GM12878 (cell line): ENCODE measurements at regions not wholly inside any gene's neighbourhood (a gene's known extent, or its start where the extent isn't known, plus 50 kb on each side); places are given as distances from the start of the nearest gene placed in this dataset.

ENCODE experiments used
- ATAC-seq: fragments of 200-7000 bp; cut with Tn5 transposase; 3 replicates; pipeline ENCODE4 v1.9.1; 2020; ENCODE audit warnings: mild to moderate bottlenecking, moderate library complexity
- BruUV-seq: library from RNA; stranded (reverse); fragments of 400-500 nt; replicated peaks from 2 replicates; lab custom pipeline; 2021; lab: Mats Ljungman, UMichigan
- CTCF ChIA-PET: fragments of 300-600 bp; sonication (Branson Sonifier 250); formaldehyde crosslinking; extraction: SDS; loops from one replicate; lab custom pipeline; 2021; ENCODE audit warnings: inconsistent platforms; lab: Yijun Ruan, JAX
- POLR2A ChIA-PET: fragments of 350-600 bp; formaldehyde crosslinking; extraction: SDS; loops from one replicate; lab custom pipeline; 2021; ENCODE audit warnings: inconsistent platforms; lab: Charles Lee
- RAD21 ChIA-PET: fragments of 300-600 bp; sonication (Branson Sonifier 250); formaldehyde crosslinking; loops from one replicate; lab custom pipeline; 2023; ENCODE audit warnings: antibody characterized with exemption; ENCODE audit not compliant: unreplicated experiment; lab: Charles Lee
- SMC1A ChIA-PET: fragments of 300-600 bp; sonication (Branson Sonifier 250); formaldehyde crosslinking; loops from one replicate; lab custom pipeline; 2023; ENCODE audit not compliant: unreplicated experiment, uncharacterized antibody; lab: Charles Lee
- DNase-seq: peaks from one replicate; pipeline ENCODE4 v3.0.0-alpha.2; 2011; ENCODE audit warnings: low read depth, low spot score
- FAIRE-seq: peaks from 3 replicates; lab custom pipeline; 2011; peaks lifted over from hg19 to GRCh38; lab: Jason Lieb, UNC
- H2AFZ ChIP-seq: 2 replicates; pipeline ENCODE4 v1.6.0; 2011; ENCODE audit warnings: low read depth, low read length, control low read depth; ENCODE audit not compliant: control insufficient read depth
- H3K27ac ChIP-seq: 2 replicates; pipeline ENCODE4 v1.5.1; 2011; ENCODE audit warnings: control low read depth; ENCODE audit not compliant: control insufficient read depth, insufficient read depth
- H3K27me3 ChIP-seq, 2 experiments: replicated peaks in 1 of 2; 2 replicates each; pipeline versions ENCODE4 v1.6.0 to v1.6.1; 2011; ENCODE audit warnings: low read length in 1 of 2; ENCODE audit not compliant: control insufficient read depth in 2 of 2, insufficient read depth in 2 of 2
- H3K36me3 ChIP-seq, 2 experiments: 2 replicates each; pipeline ENCODE4 v1.5.1; 2011; ENCODE audit warnings: low read length in 1 of 2; ENCODE audit not compliant: control insufficient read depth in 2 of 2, insufficient read depth in 2 of 2
- H3K4me1 ChIP-seq: 2 replicates; pipeline ENCODE4 v1.6.1; 2011; ENCODE audit warnings: mild to moderate bottlenecking, low read length, moderate library complexity, mixed read lengths; ENCODE audit not compliant: control insufficient read depth, insufficient read depth
- H3K4me2 ChIP-seq: 2 replicates; pipeline ENCODE4 v1.6.0; 2011; ENCODE audit warnings: control low read depth; ENCODE audit not compliant: control insufficient read depth, insufficient read depth
- H3K4me3 ChIP-seq: fragments of 200-600 bp; sonication (generic); 2 replicates; pipeline ENCODE4 v1.5.1; 2016
- H3K79me2 ChIP-seq: 2 replicates; pipeline ENCODE4 v1.6.0; 2011; ENCODE audit warnings: low read length; ENCODE audit not compliant: control insufficient read depth, insufficient read depth
- H3K9ac ChIP-seq: 2 replicates; pipeline ENCODE4 v1.8.0; 2011; ENCODE audit warnings: low read length, control low read depth, mixed read lengths; ENCODE audit not compliant: control insufficient read depth, insufficient read depth
- H3K9me3 ChIP-seq: replicated peaks from 3 replicates; pipeline ENCODE4 v1.5.1; 2011; ENCODE audit warnings: mild to moderate bottlenecking, low read length; ENCODE audit not compliant: control insufficient read depth, insufficient read depth
- H4K20me1 ChIP-seq: 2 replicates; pipeline ENCODE4 v1.6.0; 2011; ENCODE audit not compliant: control insufficient read depth, insufficient read depth
- ATF7 ChIP-seq: fragments of 450-650 bp; IDR thresholded peaks from 2 replicates; pipeline ENCODE4 v1.6.1; 2016; ENCODE audit warnings: low read depth, mild to moderate bottlenecking
- MTA2 ChIP-seq: fragments of 450-650 bp; IDR thresholded peaks from 2 replicates; pipeline ENCODE4 v1.6.1; 2016; ENCODE audit warnings: low read depth, mild to moderate bottlenecking, moderate library complexity
- MTA3 ChIP-seq: IDR thresholded peaks from 2 replicates; pipeline ENCODE4 v1.6.1; 2012; ENCODE audit warnings: low read length, inconsistent platforms, borderline replicate concordance
- NR2F1 ChIP-seq: fragments of 450-650 bp; conservative IDR thresholded peaks from 2 replicates; pipeline ENCODE4 v1.6.1; 2017; ENCODE audit warnings: mild to moderate bottlenecking
- RUNX3 ChIP-seq: IDR thresholded peaks from 2 replicates; pipeline ENCODE4 v1.6.1; 2012; ENCODE audit warnings: low read length, inconsistent platforms
- SP1 ChIP-seq: IDR thresholded peaks from one replicate; pipeline ENCODE4 v1.6.1; 2011; ENCODE audit warnings: low read depth, low read length
- ZNF24 ChIP-seq: fragments of 450-650 bp; IDR thresholded peaks from 2 replicates; pipeline ENCODE4 v1.6.1; 2017; ENCODE audit warnings: antibody characterized with exemption, mild to moderate bottlenecking
- WGBS: methylation state at CpG from one replicate; pipeline ENCODE4 v1.1.6; 2016; ENCODE audit warnings: low lambda C conversion rate; ENCODE audit not compliant: insufficient replicate concordance, insufficient coverage; ENCODE audit errors: missing lambda C conversion rate; 5-methylcytosine and 5-hydroxymethylcytosine counted together
- in situ Hi-C: fragments of 300-500 bp; cut with MboI; formaldehyde crosslinking; loops from 9 replicates; pipeline ENCODE4 v1.14.3; 2018; ENCODE audit warnings: mixed read lengths
- intact Hi-C: fragments of 100-400 bp; cut with micrococcal nuclease; formaldehyde crosslinking; loops from one replicate; pipeline ENCODE4 v1.14.2; 2022; ENCODE audit not compliant: unreplicated experiment
- TF ChIP-seq, protein P1 (sequence below): fragments of 150-350 bp; IDR thresholded peaks from 2 replicates; pipeline ENCODE4 v1.6.1; 2016; ENCODE audit warnings: low read depth, low read length

DNA sequence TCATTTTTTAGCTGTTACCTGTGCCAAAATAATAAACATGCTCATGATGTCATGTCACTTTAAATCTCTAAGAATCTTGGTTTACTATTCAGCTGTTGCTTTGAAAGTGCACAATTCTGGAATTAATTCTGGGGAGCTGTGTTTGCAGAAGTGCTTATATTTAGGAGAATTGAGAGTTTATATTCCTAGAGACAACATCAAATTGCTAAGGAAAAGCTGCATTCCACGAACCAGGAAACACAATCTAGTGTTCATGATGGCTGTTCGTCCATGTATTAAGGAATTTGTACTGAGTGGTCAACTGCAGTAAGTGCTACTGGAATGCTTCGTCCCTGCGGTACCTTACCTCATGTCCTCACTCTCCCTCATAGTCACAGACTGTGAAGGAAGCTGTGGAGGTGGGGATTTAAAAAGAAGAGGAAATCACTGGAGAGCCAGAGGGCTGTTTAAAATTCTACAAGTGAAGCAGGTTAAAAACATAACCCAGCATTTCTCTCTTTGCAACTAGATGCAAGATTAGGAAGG, 161.0 kb downstream of the TRMT11 start (continued):
- TF ChIP-seq, protein P1, sequence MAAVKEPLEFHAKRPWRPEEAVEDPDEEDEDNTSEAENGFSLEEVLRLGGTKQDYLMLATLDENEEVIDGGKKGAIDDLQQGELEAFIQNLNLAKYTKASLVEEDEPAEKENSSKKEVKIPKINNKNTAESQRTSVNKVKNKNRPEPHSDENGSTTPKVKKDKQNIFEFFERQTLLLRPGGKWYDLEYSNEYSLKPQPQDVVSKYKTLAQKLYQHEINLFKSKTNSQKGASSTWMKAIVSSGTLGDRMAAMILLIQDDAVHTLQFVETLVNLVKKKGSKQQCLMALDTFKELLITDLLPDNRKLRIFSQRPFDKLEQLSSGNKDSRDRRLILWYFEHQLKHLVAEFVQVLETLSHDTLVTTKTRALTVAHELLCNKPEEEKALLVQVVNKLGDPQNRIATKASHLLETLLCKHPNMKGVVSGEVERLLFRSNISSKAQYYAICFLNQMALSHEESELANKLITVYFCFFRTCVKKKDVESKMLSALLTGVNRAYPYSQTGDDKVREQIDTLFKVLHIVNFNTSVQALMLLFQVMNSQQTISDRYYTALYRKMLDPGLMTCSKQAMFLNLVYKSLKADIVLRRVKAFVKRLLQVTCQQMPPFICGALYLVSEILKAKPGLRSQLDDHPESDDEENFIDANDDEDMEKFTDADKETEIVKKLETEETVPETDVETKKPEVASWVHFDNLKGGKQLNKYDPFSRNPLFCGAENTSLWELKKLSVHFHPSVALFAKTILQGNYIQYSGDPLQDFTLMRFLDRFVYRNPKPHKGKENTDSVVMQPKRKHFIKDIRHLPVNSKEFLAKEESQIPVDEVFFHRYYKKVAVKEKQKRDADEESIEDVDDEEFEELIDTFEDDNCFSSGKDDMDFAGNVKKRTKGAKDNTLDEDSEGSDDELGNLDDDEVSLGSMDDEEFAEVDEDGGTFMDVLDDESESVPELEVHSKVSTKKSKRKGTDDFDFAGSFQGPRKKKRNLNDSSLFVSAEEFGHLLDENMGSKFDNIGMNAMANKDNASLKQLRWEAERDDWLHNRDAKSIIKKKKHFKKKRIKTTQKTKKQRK: no peak
- TF ChIP-seq SP1 (no peak), NR2F1 (no peak), RUNX3 (no peak), ATF7 (no peak)

DNA sequence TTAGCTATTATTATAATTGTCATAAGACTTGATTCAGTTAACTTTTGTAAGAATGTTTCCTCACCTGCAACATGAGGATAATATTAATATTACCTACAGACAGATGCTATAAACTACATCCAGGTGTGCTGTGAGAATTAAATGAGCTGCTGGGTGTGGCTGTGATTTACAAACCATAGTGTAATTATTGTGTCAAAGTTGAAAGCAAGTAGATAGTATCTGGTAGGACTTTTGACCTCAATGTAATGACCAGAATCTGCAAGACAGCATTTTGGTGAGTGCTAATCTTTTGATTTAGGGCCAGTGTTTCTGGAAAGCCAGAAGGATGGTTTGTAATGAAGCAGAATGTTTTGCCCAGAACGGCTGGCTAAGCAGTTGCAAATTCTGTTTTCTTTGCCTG, 162.5 kb downstream of the TRMT11 start:
- H3K9me3 ChIP-seq: no peaks in the 10 kb centered on the region
- FAIRE-seq (no peak), ATAC-seq (no peak), DNase-seq (no peak)
- no peak overlapping the region for H2AFZ ChIP-seq
- no peak overlapping the region for H3K27ac ChIP-seq
- SMC1A ChIA-PET: no interaction called here
- CTCF ChIA-PET: interaction anchor here (0.7 to 1.4 kb wide), 2 partner anchors 21 to 163 kb away, joined by 3 read pairs; no protein-coding TSS in a partner anchor
- no peaks in the 10 kb centered on the region for H3K4me1 ChIP-seq
- H4K20me1 ChIP-seq: no peaks in the 10 kb centered on the region
- WGBS: 60% methylated on average over 1 of the region's 1 CpG
- no peaks in the 10 kb centered on the region for H3K36me3 ChIP-seq
- BruUV-seq: no TSS peak
- intact Hi-C loops (no loop called here), in situ Hi-C loops (no loop called here)
- H3K4me3 ChIP-seq: no peak overlapping the region
- RAD21 ChIA-PET: no interaction called here
- POLR2A ChIA-PET: no interaction called here
- no peak overlapping the region for H3K9ac ChIP-seq
- no peak overlapping the region for H3K4me2 ChIP-seq
- no peaks in the 10 kb centered on the region for H3K27me3 ChIP-seq
- H3K79me2 ChIP-seq: no peaks in the 10 kb centered on the region
- TF ChIP-seq MTA2 (no peak), ZNF24 (no peak), MTA3 (no peak)
